ENCODE measurements at regions not wholly inside any gene's neighbourhood (a gene's known extent, or its start where the extent isn't known, plus 50 kb on each side); places are given as distances from the start of the nearest gene placed in this dataset.

- TF ChIP-seq POLR2AphosphoS5 (IDR thresholded peaks at IDR 0.05; ENCODE audit: borderline replicate concordance, low read depth, low read length), result no peak
- TF ChIP-seq EZH2 (IDR thresholded peaks at IDR 0.05), result no peak
- TF ChIP-seq FOXP2 (optimal IDR thresholded peaks at IDR 0.05; ENCODE audit: control extremely low read depth, extremely low read length, insufficient read depth), result no peak
These were observed 326.9 kb downstream of the NAF1 start for GRCh38 chr4:162839814-162840213.

All from SK-N-MC (cell line).